ENCODE measurements at regions not wholly inside any gene's neighbourhood (a gene's known extent, or its start where the extent isn't known, plus 50 kb on each side); places are given as distances from the start of the nearest gene placed in this dataset.
A peak's percentile ranks its signal among the peaks of the same experiment; 100 is the strongest.

- DNase-seq (ENCODE audit: extremely low read depth, low read depth, low spot score) = peak; percentile 87
Measured at GRCh38 chr18:48488388-48488850, 50.4 kb upstream of the CTIF start.

GRCh38 chr18:48486754-48487153 is 52.1 kb upstream of the CTIF start:
- DNase-seq (ENCODE audit: extremely low read depth, low read depth, low spot score) = no peak

- no peak for DNase-seq (ENCODE audit: extremely low read depth, low read depth, low spot score)
Measured at GRCh38 chr18:48485828-48486405, 52.9 kb upstream of the CTIF start.

- DNase-seq (ENCODE audit: extremely low read depth, low read depth, low spot score) = no peak
Measured at GRCh38 chr18:48481092-48481491, 57.7 kb upstream of the CTIF start.

- DNase-seq (ENCODE audit: extremely low read depth, low read depth, low spot score) = no peak
Measured at GRCh38 chr18:48479531-48479930, 59.3 kb upstream of the CTIF start.

- no peak for DNase-seq (ENCODE audit: extremely low read depth, low read depth, low spot score)
Measured at GRCh38 chr18:48477348-48477747, 61.5 kb upstream of the CTIF start.

GRCh38 chr18:48476550-48476917 is 62.3 kb upstream of the CTIF start:
- DNase-seq (ENCODE audit: extremely low read depth, low read depth, low spot score) = no peak

- DNase-seq (ENCODE audit: extremely low read depth, low read depth, low spot score) = peak; percentile 57
Measured at GRCh38 chr18:48475635-48476549, 62.9 kb upstream of the CTIF start.

- no peak for DNase-seq (ENCODE audit: extremely low read depth, low read depth, low spot score)
Measured at GRCh38 chr18:48473816-48474215, 64.6 kb upstream of the ZBTB7C start.

- no peak for DNase-seq (ENCODE audit: extremely low read depth, low read depth, low spot score)
Measured at GRCh38 chr18:48472610-48473009, 63.4 kb upstream of the ZBTB7C start.

GRCh38 chr18:48470484-48471180 is 61.4 kb upstream of the ZBTB7C start:
- DNase-seq (ENCODE audit: extremely low read depth, low read depth, low spot score) = no peak

GRCh38 chr18:48468151-48468550 is 59.0 kb upstream of the ZBTB7C start:
- no peak for DNase-seq (ENCODE audit: extremely low read depth, low read depth, low spot score)

- DNase-seq (ENCODE audit: extremely low read depth, low read depth, low spot score) = no peak
Measured at GRCh38 chr18:48467231-48467630, 58.0 kb upstream of the ZBTB7C start.

- no peak for DNase-seq (ENCODE audit: extremely low read depth, low read depth, low spot score)
Measured at GRCh38 chr18:48462510-48462909, 53.3 kb upstream of the ZBTB7C start.

- no peak for DNase-seq (ENCODE audit: extremely low read depth, low read depth, low spot score)
Measured at GRCh38 chr18:48460929-48461583, 51.9 kb upstream of the ZBTB7C start.

GRCh38 chr18:48459465-48459864 is 50.3 kb upstream of the ZBTB7C start:
- DNase-seq (ENCODE audit: extremely low read depth, low read depth, low spot score) = no peak

GRCh38 chr18:48459016-48459415 is 49.8 kb upstream of the ZBTB7C start:
- DNase-seq (ENCODE audit: extremely low read depth, low read depth, low spot score) = no peak
